ENCODE measurements at regions not wholly inside any gene's neighbourhood (a gene's known extent, or its start where the extent isn't known, plus 50 kb on each side); places are given as distances from the start of the nearest gene placed in this dataset.

DNA sequence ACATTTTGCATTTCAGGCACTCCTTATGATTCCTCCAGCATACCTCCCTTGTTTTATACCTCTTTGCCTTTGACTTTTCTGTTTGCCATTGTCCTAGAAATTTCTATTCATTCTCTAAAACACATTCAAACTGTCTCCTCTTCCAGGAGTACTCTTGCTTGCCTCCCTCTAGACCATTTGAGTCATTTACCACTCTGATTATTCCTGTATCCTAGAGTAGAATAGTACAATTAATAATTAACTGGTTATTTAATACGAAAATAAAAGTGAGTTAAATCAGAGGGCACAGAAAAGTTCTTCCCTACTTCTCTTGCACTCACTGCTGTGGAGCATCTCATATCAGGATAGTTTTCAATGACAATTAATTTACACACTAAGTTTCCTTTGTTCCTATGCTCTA lies 290.2 kb upstream of the RORA start (continued):
- TF ChIP-seq, protein P1, sequence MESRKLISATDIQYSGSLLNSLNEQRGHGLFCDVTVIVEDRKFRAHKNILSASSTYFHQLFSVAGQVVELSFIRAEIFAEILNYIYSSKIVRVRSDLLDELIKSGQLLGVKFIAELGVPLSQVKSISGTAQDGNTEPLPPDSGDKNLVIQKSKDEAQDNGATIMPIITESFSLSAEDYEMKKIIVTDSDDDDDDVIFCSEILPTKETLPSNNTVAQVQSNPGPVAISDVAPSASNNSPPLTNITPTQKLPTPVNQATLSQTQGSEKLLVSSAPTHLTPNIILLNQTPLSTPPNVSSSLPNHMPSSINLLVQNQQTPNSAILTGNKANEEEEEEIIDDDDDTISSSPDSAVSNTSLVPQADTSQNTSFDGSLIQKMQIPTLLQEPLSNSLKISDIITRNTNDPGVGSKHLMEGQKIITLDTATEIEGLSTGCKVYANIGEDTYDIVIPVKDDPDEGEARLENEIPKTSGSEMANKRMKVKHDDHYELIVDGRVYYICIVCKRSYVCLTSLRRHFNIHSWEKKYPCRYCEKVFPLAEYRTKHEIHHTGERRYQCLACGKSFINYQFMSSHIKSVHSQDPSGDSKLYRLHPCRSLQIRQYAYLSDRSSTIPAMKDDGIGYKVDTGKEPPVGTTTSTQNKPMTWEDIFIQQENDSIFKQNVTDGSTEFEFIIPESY (IDR thresholded peaks at IDR 0.05; ENCODE audit: extremely low read depth, insufficient replicate concordance, low read length), result no peak
- TF ChIP-seq MAX (IDR thresholded peaks at IDR 0.05) (no peak), ATF3 (IDR thresholded peaks at IDR 0.05) (no peak), RAD21 (IDR thresholded peaks at IDR 0.05; ENCODE audit: low read depth) (no peak), CBX3 (IDR thresholded peaks at IDR 0.05; ENCODE audit: low read depth) (no peak), YY1 (IDR thresholded peaks at IDR 0.05; ENCODE audit: extremely low read depth, insufficient replicate concordance, low read depth, low read length) (no peak), TCF7L2 (IDR thresholded peaks at IDR 0.05; ENCODE audit: borderline replicate concordance, extremely low read depth, insufficient read depth, insufficient read length) (no peak), ELF1 (IDR thresholded peaks at IDR 0.05; ENCODE audit: borderline replicate concordance, low read depth) (no peak), EZH2phosphoT487 (IDR thresholded peaks at IDR 0.05; ENCODE audit: borderline replicate concordance) (no peak), SRF (IDR thresholded peaks at IDR 0.05; ENCODE audit: low read depth) (no peak)

DNA sequence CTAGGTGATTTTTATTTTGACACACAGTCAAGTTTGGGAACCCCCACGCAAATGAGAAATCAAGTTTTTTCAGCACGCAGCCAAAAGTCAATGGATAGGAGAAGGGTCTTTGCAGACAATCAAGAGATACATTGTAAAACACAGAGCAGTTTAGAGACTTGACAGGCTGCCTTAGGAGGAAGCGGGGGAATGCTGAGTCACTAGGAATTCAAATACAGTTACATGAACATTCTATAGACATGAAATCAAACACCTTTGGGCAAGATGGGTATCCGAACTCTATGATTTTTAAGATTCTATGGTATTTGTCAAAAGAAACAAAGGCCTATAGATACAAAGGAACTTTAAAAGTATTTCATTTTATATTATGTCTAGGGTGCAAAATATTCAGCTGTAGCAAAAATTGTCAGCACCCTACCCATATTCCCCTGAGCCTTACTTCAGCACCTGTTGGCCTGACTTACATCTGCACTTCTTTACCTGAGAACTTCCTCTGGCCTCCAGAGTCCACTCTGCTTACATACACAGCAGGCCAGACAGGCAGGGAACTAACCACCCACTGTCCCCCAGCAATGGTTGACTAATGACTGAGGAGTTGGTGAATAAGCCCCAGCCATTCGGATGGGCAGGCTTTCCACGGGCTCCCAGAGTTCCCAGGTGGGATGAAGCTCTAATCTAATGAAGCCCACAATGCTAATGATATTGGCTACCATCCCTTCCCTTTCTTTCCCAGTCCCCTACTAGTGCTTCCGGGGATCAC lies 289.3 kb upstream of the RORA start:
- intact Hi-C loops (cut with micrococcal nuclease), result no loop called here
- DNase-seq (ENCODE audit: low read depth, low spot score), result no peak
- Histone ChIP-seq H3K4me1 (ENCODE audit: control insufficient read depth in 1 of 2, insufficient read depth in 2 of 2, low read length in 2 of 2) (no peaks in the 10 kb centered on the region), H3K4me3 (replicated peaks in 1 of 2; ENCODE audit: low read depth in 1 of 2, low read length in 2 of 2) (no peak overlapping the region), H3K27ac (ENCODE audit: low read depth, low read length) (no peak overlapping the region), H3K9me2 (ENCODE audit: insufficient read depth) (no peaks in the 10 kb centered on the region), H4K20me1 (ENCODE audit: insufficient read depth) (no peaks in the 10 kb centered on the region), H3K27me3 (ENCODE audit: insufficient read depth, low read length) (no peaks in the 10 kb centered on the region), H3K4me2 (ENCODE audit: low read length) (no peak overlapping the region), H3K9ac (ENCODE audit: low read length) (no peak overlapping the region), H3K79me2 (ENCODE audit: insufficient read depth, low read length) (no peaks in the 10 kb centered on the region), H2AFZ (ENCODE audit: low read depth, low read length, poor library complexity, severe bottlenecking) (no peak overlapping the region), H3K36me3 (ENCODE audit: control insufficient read depth in 1 of 2, insufficient read depth in 2 of 2, low read length in 2 of 2) (no peaks in the 10 kb centered on the region), H3K9me3 (ENCODE audit: control insufficient read depth in 1 of 2, insufficient read depth in 1 of 2, low read depth in 1 of 2, low read length in 2 of 2) (no peaks in the 10 kb centered on the region)
- ChIA-PET CTCF (interaction anchor here (1.2 kb wide), 1 partner anchor 316 kb away, joined by 4 read pairs; no protein-coding TSS in a partner anchor), POLR2A (no interaction called here), RAD21 (ENCODE audit: low non-redundant PET in 1 of 2, low total read pairs in 2 of 2, uncharacterized antibody in 2 of 2, unreplicated experiment in 2 of 2) (no interaction called here)
- no peak for ATAC-seq
- no TSS peak for BruUV-seq (replicated peaks)
- TF ChIP-seq JUND (IDR thresholded peaks at IDR 0.05), result no peak
- no peak for TF ChIP-seq YY1 (IDR thresholded peaks at IDR 0.05; ENCODE audit: extremely low read depth, insufficient replicate concordance, low read depth, low read length)
- TF ChIP-seq RAD21 (IDR thresholded peaks at IDR 0.05; ENCODE audit: low read depth), result no peak
- TF ChIP-seq ELF1 (IDR thresholded peaks at IDR 0.05; ENCODE audit: borderline replicate concordance, low read depth), result no peak
- TF ChIP-seq FOSL1 (IDR thresholded peaks at IDR 0.05; ENCODE audit: low read depth), result no peak
- TF ChIP-seq SP1 (IDR thresholded peaks at IDR 0.05; ENCODE audit: low read depth), result no peak
- TF ChIP-seq, protein P2, sequence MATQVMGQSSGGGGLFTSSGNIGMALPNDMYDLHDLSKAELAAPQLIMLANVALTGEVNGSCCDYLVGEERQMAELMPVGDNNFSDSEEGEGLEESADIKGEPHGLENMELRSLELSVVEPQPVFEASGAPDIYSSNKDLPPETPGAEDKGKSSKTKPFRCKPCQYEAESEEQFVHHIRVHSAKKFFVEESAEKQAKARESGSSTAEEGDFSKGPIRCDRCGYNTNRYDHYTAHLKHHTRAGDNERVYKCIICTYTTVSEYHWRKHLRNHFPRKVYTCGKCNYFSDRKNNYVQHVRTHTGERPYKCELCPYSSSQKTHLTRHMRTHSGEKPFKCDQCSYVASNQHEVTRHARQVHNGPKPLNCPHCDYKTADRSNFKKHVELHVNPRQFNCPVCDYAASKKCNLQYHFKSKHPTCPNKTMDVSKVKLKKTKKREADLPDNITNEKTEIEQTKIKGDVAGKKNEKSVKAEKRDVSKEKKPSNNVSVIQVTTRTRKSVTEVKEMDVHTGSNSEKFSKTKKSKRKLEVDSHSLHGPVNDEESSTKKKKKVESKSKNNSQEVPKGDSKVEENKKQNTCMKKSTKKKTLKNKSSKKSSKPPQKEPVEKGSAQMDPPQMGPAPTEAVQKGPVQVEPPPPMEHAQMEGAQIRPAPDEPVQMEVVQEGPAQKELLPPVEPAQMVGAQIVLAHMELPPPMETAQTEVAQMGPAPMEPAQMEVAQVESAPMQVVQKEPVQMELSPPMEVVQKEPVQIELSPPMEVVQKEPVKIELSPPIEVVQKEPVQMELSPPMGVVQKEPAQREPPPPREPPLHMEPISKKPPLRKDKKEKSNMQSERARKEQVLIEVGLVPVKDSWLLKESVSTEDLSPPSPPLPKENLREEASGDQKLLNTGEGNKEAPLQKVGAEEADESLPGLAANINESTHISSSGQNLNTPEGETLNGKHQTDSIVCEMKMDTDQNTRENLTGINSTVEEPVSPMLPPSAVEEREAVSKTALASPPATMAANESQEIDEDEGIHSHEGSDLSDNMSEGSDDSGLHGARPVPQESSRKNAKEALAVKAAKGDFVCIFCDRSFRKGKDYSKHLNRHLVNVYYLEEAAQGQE (IDR thresholded peaks at IDR 0.05; ENCODE audit: low read depth), result no peak
- no peak for TF ChIP-seq CBX3 (IDR thresholded peaks at IDR 0.05; ENCODE audit: low read depth)
- TF ChIP-seq ATF3 (IDR thresholded peaks at IDR 0.05), result no peak
- no peak for TF ChIP-seq ZFX (IDR thresholded peaks at IDR 0.05)
- TF ChIP-seq TCF7L2 (IDR thresholded peaks at IDR 0.05; ENCODE audit: borderline replicate concordance, extremely low read depth, insufficient read depth, insufficient read length), result no peak
- TF ChIP-seq EZH2 (IDR thresholded peaks at IDR 0.05), result no peak
- TF ChIP-seq POLR2A (IDR thresholded peaks at IDR 0.05; ENCODE audit: borderline replicate concordance, extremely low read depth, insufficient read depth, insufficient read length), result no peak
